Natural killer cell (primary cell): ENCODE measurements at regions not wholly inside any gene's neighbourhood (a gene's known extent, or its start where the extent isn't known, plus 50 kb on each side); places are given as distances from the start of the nearest gene placed in this dataset.

Experiments
- ATAC-seq, 3 donors: fragments of 150-1000 bp in 2 of 3; fragments of 200-7000 bp in 1 of 3; cut with Tn5 transposase; 1 replicate in 1 of 3; 2 replicates in 2 of 3; pipeline ENCODE4 v1.10.0; 2021; ENCODE audit warnings: mild to moderate bottlenecking in 2 of 3, moderate library complexity in 2 of 3
- DNase-seq, 2 donors: peaks; one replicate each; pipeline versions ENCODE4 v3.0.0 to v3.0.0-alpha.2; 2013 to 2021; ENCODE audit warnings: mixed read lengths in 1 of 2
- H3K27ac ChIP-seq: one replicate; pipeline ENCODE4 v1.5.1; 2013; ENCODE audit warnings: mild to moderate bottlenecking, low read length
- H3K27me3 ChIP-seq: one replicate; pipeline ENCODE4 v1.6.1; 2013; ENCODE audit warnings: low read length; ENCODE audit not compliant: control insufficient read depth, insufficient read depth
- H3K36me3 ChIP-seq: one replicate; pipeline ENCODE4 v1.6.1; 2013; ENCODE audit warnings: low read length; ENCODE audit not compliant: control insufficient read depth, insufficient read depth
- H3K4me1 ChIP-seq: one replicate; pipeline ENCODE4 v1.6.1; 2013; ENCODE audit warnings: low read length; ENCODE audit not compliant: control insufficient read depth, insufficient read depth
- H3K4me3 ChIP-seq: one replicate; pipeline ENCODE4 v1.5.1; 2013; ENCODE audit warnings: low read length
- H3K9me3 ChIP-seq: one replicate; pipeline ENCODE4 v1.6.1; 2013; ENCODE audit warnings: low read length; ENCODE audit not compliant: control insufficient read depth, insufficient read depth
- H3K27ac Mint-ChIP-seq, 2 donors: one replicate each; pipeline ENCODE4 v1.8.0; 2022; ENCODE audit warnings: mild to moderate bottlenecking in 2 of 2, mixed read lengths in 2 of 2, moderate library complexity in 1 of 2
- H3K27me3 Mint-ChIP-seq, 2 donors: one replicate each; pipeline ENCODE4 v1.8.0; 2022; ENCODE audit warnings: low read depth in 2 of 2, mixed read lengths in 2 of 2
- H3K36me3 Mint-ChIP-seq: one replicate; pipeline ENCODE4 v1.8.0; 2022; ENCODE audit warnings: mixed read lengths
- H3K4me1 Mint-ChIP-seq, 2 donors: one replicate each; pipeline ENCODE4 v1.8.0; 2022; ENCODE audit warnings: mixed read lengths in 2 of 2
- H3K4me3 Mint-ChIP-seq: one replicate; pipeline ENCODE4 v1.8.0; 2022; ENCODE audit warnings: mild to moderate bottlenecking, moderate library complexity, mixed read lengths
- H3K9me3 Mint-ChIP-seq, 2 donors: one replicate each; pipeline ENCODE4 v1.8.0; 2022; ENCODE audit warnings: mixed read lengths in 2 of 2
- WGBS: methylation state at CpG from one replicate; pipeline ENCODE4 v1.1.7; 2013; ENCODE audit warnings: missing lambda C conversion rate; ENCODE audit not compliant: insufficient coverage; 5-methylcytosine and 5-hydroxymethylcytosine counted together
- intact Hi-C: fragments of 100-400 bp; cut with micrococcal nuclease; formaldehyde crosslinking; loops from one replicate; pipeline ENCODE4 v1.14.2; 2022
- TF ChIP-seq, protein P1 (sequence below): fragments of 200-600 bp; IDR thresholded peaks from one replicate; pipeline ENCODE4 v1.8.0; 2022; ENCODE audit warnings: antibody characterized with exemption

DNA sequence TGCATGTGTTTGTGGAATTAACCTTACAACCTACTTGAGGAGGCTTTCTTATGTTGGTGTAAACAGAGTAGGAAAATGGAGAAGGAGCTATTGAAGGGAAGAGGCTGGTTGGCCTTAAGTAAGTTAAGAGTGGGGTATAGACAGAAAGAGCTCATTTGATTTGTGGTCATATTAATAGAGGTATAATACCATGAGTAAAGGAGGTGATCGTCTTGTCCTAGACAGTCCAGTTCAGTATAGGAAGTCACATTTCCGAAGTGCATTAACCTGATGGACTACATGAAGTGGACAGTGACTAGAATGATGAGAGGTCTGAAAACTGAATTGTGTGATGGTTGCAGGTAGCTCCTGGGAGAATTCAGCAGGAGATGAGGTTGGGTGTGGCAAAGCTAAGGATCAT lies 215.4 kb upstream of the ZC3H12A start:
- H3K4me3 Mint-ChIP-seq = no peak overlapping the region
- no peaks in the 10 kb centered on the region for H3K4me1 Mint-ChIP-seq
- H3K9me3 Mint-ChIP-seq = peaks cover 0 to 2% of the 10 kb centered on the region in 2 donors
- no peaks in the 10 kb centered on the region for H3K36me3 Mint-ChIP-seq
- Histone ChIP-seq H3K36me3 (no peaks in the 10 kb centered on the region), H3K27me3 (no peaks in the 10 kb centered on the region), H3K9me3 (no peaks in the 10 kb centered on the region), H3K27ac (no peak overlapping the region), H3K4me3 (no peak overlapping the region), H3K4me1 (no peaks in the 10 kb centered on the region)
- H3K27me3 Mint-ChIP-seq = peaks cover 31 to 35% of the 10 kb centered on the region in 2 donors
- DNase-seq (no peak), ATAC-seq (no peak)
- TF ChIP-seq, protein P1, sequence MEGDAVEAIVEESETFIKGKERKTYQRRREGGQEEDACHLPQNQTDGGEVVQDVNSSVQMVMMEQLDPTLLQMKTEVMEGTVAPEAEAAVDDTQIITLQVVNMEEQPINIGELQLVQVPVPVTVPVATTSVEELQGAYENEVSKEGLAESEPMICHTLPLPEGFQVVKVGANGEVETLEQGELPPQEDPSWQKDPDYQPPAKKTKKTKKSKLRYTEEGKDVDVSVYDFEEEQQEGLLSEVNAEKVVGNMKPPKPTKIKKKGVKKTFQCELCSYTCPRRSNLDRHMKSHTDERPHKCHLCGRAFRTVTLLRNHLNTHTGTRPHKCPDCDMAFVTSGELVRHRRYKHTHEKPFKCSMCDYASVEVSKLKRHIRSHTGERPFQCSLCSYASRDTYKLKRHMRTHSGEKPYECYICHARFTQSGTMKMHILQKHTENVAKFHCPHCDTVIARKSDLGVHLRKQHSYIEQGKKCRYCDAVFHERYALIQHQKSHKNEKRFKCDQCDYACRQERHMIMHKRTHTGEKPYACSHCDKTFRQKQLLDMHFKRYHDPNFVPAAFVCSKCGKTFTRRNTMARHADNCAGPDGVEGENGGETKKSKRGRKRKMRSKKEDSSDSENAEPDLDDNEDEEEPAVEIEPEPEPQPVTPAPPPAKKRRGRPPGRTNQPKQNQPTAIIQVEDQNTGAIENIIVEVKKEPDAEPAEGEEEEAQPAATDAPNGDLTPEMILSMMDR = no peak
- H3K27ac Mint-ChIP-seq = no peak overlapping the region
- intact Hi-C loops = no loop called here
- WGBS = 65% methylated on average over 2 of the region's 2 CpGs

- TF ChIP-seq, protein P1 = no peak
- no peak for DNase-seq
- Histone ChIP-seq H3K9me3 (no peaks in the 10 kb centered on the region), H3K27me3 (no peaks in the 10 kb centered on the region), H3K27ac (no peak overlapping the region), H3K4me3 (no peak overlapping the region), H3K4me1 (no peaks in the 10 kb centered on the region), H3K36me3 (no peaks in the 10 kb centered on the region)
- H3K4me1 Mint-ChIP-seq = no peaks in the 10 kb centered on the region
- H3K4me3 Mint-ChIP-seq = no peak overlapping the region
- no peaks in the 10 kb centered on the region for H3K36me3 Mint-ChIP-seq
- WGBS = 73% methylated on average over 1 of the region's 2 CpGs
- peaks cover 20% of the 10 kb centered on the region in 2 donors for H3K27me3 Mint-ChIP-seq
- intact Hi-C loops = no loop called here
- peaks cover 0 to 2% of the 10 kb centered on the region in 2 donors for H3K9me3 Mint-ChIP-seq
- H3K27ac Mint-ChIP-seq = no peak overlapping the region
- ATAC-seq = no peak
These were observed 213.3 kb upstream of the ZC3H12A start for GRCh38 chr1:37261129-37261528.

DNA sequence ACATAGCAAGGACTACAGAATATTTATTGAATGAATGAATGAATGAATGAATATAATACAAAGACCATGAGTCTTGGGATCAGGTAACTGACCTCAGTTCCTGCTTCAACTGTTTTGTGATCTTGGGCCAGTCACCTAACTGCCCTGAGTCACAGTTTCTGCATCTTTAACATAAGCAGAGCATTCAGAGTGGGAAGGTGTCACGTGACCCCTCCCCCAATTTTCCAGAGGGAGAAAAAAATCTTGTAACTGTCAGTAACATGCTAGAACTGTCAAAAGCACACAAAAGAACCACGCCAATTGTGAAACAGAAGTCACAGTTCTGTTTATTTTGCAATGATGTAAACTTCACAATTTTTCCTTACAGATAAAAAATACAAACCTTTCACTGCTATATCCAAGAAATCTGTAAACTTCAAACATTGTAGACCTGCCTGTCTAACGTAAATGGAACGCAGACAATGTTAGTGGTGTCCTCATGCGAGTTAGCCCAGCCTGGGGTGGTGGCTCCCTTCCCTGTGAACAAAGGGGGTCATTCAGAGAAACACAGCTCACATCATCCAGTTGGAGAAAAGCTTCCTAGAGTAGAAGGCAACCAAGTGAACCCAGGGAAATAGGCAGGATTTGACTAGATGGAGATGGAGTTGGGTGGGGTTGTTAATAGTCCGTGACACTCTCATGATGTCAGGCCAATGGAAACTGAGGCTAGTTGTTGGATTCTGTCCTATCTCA lies 211.8 kb upstream of the ZC3H12A start:
- Mint-ChIP-seq H3K9me3 (peaks cover 0 to 2% of the 10 kb centered on the region in 2 donors), H3K27me3 (peaks cover 9 to 13% of the 10 kb centered on the region in 2 donors), H3K36me3 (no peaks in the 10 kb centered on the region), H3K27ac (no peak overlapping the region), H3K4me1 (no peaks in the 10 kb centered on the region), H3K4me3 (no peak overlapping the region)
- intact Hi-C loops = no loop called here
- H3K27ac ChIP-seq = no peak overlapping the region
- no peak overlapping the region for H3K4me3 ChIP-seq
- H3K27me3 ChIP-seq = no peaks in the 10 kb centered on the region
- TF ChIP-seq, protein P1 = no peak
- no peaks in the 10 kb centered on the region for H3K4me1 ChIP-seq
- no peaks in the 10 kb centered on the region for H3K9me3 ChIP-seq
- H3K36me3 ChIP-seq = no peaks in the 10 kb centered on the region
- ATAC-seq = no peak
- 67% methylated on average over 6 of the region's 6 CpGs for WGBS
- DNase-seq = no peak

- Mint-ChIP-seq H3K4me1 (no peaks in the 10 kb centered on the region), H3K36me3 (no peaks in the 10 kb centered on the region)
- no peak overlapping the region for H3K4me3 ChIP-seq
These were observed 209.2 kb upstream of the ZC3H12A start for GRCh38 chr1:37265156-37265555.

More at GRCh38 chr1:37265156-37265555, 209.2 kb upstream of the ZC3H12A start:
- ATAC-seq = no peak
- Histone ChIP-seq H3K27me3 (no peaks in the 10 kb centered on the region), H3K36me3 (no peaks in the 10 kb centered on the region), H3K4me1 (no peaks in the 10 kb centered on the region), H3K27ac (no peak overlapping the region), H3K9me3 (no peaks in the 10 kb centered on the region)
- TF ChIP-seq, protein P1 = no peak
- DNase-seq = no peak
- WGBS = 76% methylated on average over 3 of the region's 3 CpGs
- H3K9me3 Mint-ChIP-seq = no peaks in the 10 kb centered on the region
- peaks cover 2 to 7% of the 10 kb centered on the region in 2 donors for H3K27me3 Mint-ChIP-seq
- intact Hi-C loops = no loop called here
- no peak overlapping the region for H3K4me3 Mint-ChIP-seq
- H3K27ac Mint-ChIP-seq = no peak overlapping the region
